BE2C (cell line): ENCODE measurements at regions not wholly inside any gene's neighbourhood (a gene's known extent, or its start where the extent isn't known, plus 50 kb on each side); places are given as distances from the start of the nearest gene placed in this dataset.

ENCODE experiments used
- DNase-seq: peaks from one replicate; pipeline ENCODE4 v3.0.0-alpha.2; 2020
- H3K27me3 ChIP-seq: fragments of 250-450 bp; sonication (Bioruptor Pico); 2 replicates; pipeline ENCODE4 v1.5.1; 2020; ENCODE audit warnings: mild to moderate bottlenecking
- H3K36me3 ChIP-seq: fragments of 250-450 bp; sonication (Bioruptor Pico); 2 replicates; pipeline ENCODE4 v1.5.1; 2020; ENCODE audit warnings: mild to moderate bottlenecking
- H3K4me1 ChIP-seq: fragments of 250-450 bp; sonication (Bioruptor Pico); 2 replicates; pipeline ENCODE4 v1.5.1; 2020
- H3K4me3 ChIP-seq: 2 replicates; pipeline ENCODE4 v1.5.1; 2011; ENCODE audit warnings: low read depth, low read length
- H3K9me3 ChIP-seq: fragments of 250-450 bp; sonication (Bioruptor Pico); 2 replicates; pipeline ENCODE4 v1.5.1; 2020
- TF ChIP-seq, protein P1 (sequence below): IDR thresholded peaks from 2 replicates; pipeline ENCODE4 v1.5.1; 2012; ENCODE audit warnings: mild to moderate bottlenecking, low read depth, low read length

DNA sequence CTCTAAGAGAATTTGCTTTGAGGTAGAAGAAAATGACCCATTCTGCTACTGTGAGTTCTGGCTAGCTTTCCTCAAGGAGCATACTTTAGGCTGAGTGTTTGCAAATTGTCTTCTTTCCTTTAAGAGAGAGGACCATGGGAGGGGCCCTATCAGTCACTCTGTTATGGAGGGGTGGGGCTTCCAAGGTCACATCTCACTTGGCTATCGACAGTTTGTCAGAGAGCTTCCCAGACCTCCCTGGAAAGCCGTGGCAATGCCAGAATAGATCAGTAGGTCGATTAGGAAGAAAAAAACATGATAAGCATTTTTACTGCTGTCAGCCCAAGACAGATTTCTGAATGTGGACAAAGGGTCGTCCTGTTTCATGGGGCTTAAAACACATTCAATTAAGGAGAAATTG, 93.3 kb downstream of the OXGR1 start:
- no peaks in the 10 kb centered on the region for H3K27me3 ChIP-seq
- H3K4me3 ChIP-seq = no peak overlapping the region; the same call in 1 of the 2 replicates
- peak; percentile 42 for DNase-seq
- no peaks in the 10 kb centered on the region for H3K9me3 ChIP-seq
- H3K36me3 ChIP-seq = no peaks in the 10 kb centered on the region
- TF ChIP-seq, protein P1, sequence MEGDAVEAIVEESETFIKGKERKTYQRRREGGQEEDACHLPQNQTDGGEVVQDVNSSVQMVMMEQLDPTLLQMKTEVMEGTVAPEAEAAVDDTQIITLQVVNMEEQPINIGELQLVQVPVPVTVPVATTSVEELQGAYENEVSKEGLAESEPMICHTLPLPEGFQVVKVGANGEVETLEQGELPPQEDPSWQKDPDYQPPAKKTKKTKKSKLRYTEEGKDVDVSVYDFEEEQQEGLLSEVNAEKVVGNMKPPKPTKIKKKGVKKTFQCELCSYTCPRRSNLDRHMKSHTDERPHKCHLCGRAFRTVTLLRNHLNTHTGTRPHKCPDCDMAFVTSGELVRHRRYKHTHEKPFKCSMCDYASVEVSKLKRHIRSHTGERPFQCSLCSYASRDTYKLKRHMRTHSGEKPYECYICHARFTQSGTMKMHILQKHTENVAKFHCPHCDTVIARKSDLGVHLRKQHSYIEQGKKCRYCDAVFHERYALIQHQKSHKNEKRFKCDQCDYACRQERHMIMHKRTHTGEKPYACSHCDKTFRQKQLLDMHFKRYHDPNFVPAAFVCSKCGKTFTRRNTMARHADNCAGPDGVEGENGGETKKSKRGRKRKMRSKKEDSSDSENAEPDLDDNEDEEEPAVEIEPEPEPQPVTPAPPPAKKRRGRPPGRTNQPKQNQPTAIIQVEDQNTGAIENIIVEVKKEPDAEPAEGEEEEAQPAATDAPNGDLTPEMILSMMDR = no peak
- H3K4me1 ChIP-seq = peaks cover 8% of the 10 kb centered on the region

DNA sequence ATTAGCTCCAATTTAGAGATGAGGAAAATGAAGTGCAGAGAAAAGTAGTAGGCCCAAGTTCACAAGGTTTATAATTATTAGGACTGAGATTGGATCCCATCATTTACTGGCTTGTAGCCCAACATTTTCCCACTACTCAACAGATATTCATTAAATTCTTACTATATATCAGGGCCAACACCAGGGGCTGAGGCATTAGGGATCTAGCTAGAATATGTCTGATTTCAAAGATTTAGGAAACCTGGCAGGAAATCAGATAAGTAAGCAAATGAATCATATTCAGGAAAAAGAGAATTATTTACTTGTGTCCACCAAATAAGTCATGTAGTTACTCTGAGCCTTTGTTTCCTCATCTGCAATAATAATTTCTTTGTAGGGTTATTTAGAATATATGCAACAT, 94.3 kb downstream of the OXGR1 start:
- no peak for DNase-seq
- Histone ChIP-seq H3K4me1 (peaks cover 8% of the 10 kb centered on the region), H3K9me3 (no peaks in the 10 kb centered on the region), H3K27me3 (no peaks in the 10 kb centered on the region), H3K36me3 (no peaks in the 10 kb centered on the region), H3K4me3 (no peak overlapping the region)
- TF ChIP-seq, protein P1 = no peak

DNA sequence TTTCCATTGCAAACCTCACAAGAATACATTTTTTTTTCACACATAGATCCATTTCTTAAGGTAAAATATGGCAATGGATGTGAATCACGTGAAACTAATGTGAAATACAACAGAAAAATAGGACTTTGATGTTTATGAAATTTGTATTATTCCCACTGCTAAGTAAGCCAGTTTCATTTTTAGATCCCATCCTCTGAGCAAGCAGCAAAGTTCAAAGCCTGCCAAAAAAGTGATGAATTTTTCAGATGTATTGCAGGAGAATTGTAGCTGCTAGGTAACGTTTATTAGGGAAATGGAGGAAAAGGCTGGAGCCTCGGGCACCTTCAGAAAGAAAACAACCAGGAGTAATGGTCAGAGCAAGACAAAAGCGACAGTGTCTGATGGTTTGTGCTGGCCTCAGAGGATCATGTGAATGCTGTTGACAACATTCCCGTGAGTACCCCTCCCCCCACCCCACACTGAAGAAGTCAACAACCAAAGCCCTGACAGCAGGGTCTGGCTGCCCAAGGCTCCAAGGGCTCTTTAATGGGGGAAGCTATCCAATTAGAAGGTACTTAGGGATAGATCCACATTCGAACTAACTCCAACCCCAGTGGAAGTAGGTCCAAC, 95.5 kb downstream of the OXGR1 start:
- TF ChIP-seq, protein P1 = no peak
- no peaks in the 10 kb centered on the region for H3K9me3 ChIP-seq
- H3K36me3 ChIP-seq = no peaks in the 10 kb centered on the region
- H3K27me3 ChIP-seq = no peaks in the 10 kb centered on the region
- peaks cover 8% of the 10 kb centered on the region for H3K4me1 ChIP-seq
- H3K4me3 ChIP-seq = no peak overlapping the region
- no peak for DNase-seq

DNA sequence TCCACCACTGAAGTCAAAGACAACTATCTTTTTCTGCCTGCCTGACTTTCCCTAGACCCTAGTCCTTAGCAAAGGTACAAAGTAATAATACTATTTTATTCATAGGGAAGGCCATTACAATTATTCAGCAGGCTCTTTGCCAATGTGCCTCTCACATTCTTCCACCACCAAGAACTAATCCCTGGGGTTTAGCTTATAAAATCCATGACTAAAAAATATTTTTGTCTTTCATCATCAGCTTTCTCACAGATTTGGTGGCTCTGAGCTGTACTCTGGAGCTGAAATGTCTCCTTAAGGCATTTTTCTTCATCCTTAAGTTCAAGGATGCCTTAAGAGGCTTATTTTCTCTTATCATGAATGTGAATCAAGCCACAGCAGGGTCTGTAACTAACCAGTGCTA, 96.1 kb downstream of the OXGR1 start:
- no peak for DNase-seq
- TF ChIP-seq, protein P1 = no peak
- Histone ChIP-seq H3K4me3 (no peak overlapping the region), H3K36me3 (no peaks in the 10 kb centered on the region), H3K4me1 (peaks cover 8% of the 10 kb centered on the region), H3K27me3 (no peaks in the 10 kb centered on the region), H3K9me3 (no peaks in the 10 kb centered on the region)
